ENCODE measurements at regions not wholly inside any gene's neighbourhood (a gene's known extent, or its start where the extent isn't known, plus 50 kb on each side); places are given as distances from the start of the nearest gene placed in this dataset.

DNA sequence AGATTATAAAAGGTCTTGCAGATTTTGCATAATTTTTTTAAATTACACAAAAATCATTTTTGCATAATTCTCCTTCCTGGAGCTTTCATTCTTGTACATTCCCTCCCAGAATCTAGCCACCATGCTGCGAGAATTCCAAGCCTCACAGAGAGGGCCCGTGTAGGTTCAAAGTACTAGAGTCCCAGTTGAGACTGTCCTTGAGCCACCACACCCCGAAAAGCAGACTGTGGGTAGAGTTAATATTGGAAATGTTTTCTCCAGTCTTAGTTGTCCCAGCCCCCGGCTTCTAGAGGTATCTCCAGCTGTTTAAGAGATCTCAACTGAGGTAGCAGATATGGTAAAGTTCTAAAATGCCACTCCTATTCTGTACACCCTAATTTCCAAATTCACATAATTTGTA lies 407.3 kb upstream of the ANO3 start:
- TF ChIP-seq POLR2AphosphoS5 (IDR thresholded peaks at IDR 0.05) = no peak
- TF ChIP-seq, protein P1, sequence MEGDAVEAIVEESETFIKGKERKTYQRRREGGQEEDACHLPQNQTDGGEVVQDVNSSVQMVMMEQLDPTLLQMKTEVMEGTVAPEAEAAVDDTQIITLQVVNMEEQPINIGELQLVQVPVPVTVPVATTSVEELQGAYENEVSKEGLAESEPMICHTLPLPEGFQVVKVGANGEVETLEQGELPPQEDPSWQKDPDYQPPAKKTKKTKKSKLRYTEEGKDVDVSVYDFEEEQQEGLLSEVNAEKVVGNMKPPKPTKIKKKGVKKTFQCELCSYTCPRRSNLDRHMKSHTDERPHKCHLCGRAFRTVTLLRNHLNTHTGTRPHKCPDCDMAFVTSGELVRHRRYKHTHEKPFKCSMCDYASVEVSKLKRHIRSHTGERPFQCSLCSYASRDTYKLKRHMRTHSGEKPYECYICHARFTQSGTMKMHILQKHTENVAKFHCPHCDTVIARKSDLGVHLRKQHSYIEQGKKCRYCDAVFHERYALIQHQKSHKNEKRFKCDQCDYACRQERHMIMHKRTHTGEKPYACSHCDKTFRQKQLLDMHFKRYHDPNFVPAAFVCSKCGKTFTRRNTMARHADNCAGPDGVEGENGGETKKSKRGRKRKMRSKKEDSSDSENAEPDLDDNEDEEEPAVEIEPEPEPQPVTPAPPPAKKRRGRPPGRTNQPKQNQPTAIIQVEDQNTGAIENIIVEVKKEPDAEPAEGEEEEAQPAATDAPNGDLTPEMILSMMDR (IDR thresholded peaks at IDR 0.05) = no peak
